ENCODE measurements at regions not wholly inside any gene's neighbourhood (a gene's known extent, or its start where the extent isn't known, plus 50 kb on each side); places are given as distances from the start of the nearest gene placed in this dataset.
A peak's percentile ranks its signal among the peaks of the same experiment; 100 is the strongest.

- DNase-seq, result peak; percentile 48
Measured at GRCh38 chr2:220513573-220514288, 886.3 kb downstream of the SLC4A3 start.

GRCh38 chr2:220521551-220521950 is 894.1 kb downstream of the SLC4A3 start:
- DNase-seq, result peak; percentile 69

- no peak for DNase-seq
Measured at GRCh38 chr2:220528180-220528675, 900.8 kb downstream of the SLC4A3 start.

- DNase-seq, result no peak
Measured at GRCh38 chr2:220531216-220531615, 903.8 kb downstream of the SLC4A3 start.

GRCh38 chr2:220533485-220533884 is 906.1 kb downstream of the SLC4A3 start:
- DNase-seq, result no peak

- DNase-seq, result no peak
Measured at GRCh38 chr2:220539481-220539880, 912.1 kb downstream of the SLC4A3 start.

- no peak for DNase-seq
Measured at GRCh38 chr2:220544049-220544448, 916.6 kb downstream of the SLC4A3 start.

- DNase-seq, result no peak
Measured at GRCh38 chr2:220550995-220551700, 923.7 kb downstream of the SLC4A3 start.

- no peak for DNase-seq
Measured at GRCh38 chr2:220552790-220553535, 925.5 kb downstream of the SLC4A3 start.

GRCh38 chr2:220555961-220556630 is 928.7 kb downstream of the SLC4A3 start:
- no peak for DNase-seq

GRCh38 chr2:220556658-220557057 is 929.2 kb downstream of the SLC4A3 start:
- DNase-seq, result no peak

- DNase-seq, result no peak
Measured at GRCh38 chr2:220560192-220560591, 932.8 kb downstream of the SLC4A3 start.

- DNase-seq, result no peak
Measured at GRCh38 chr2:220562375-220563140, 935.1 kb downstream of the SLC4A3 start.

- no peak for DNase-seq
Measured at GRCh38 chr2:220568296-220568695, 940.9 kb downstream of the SLC4A3 start.

GRCh38 chr2:220569112-220569897 is 941.9 kb downstream of the SLC4A3 start:
- peak; percentile 90 for DNase-seq

- DNase-seq, result no peak
Measured at GRCh38 chr2:220572385-220572784, 945.0 kb downstream of the SLC4A3 start.

GRCh38 chr2:220574038-220574437 is 946.6 kb downstream of the SLC4A3 start:
- no peak for DNase-seq

- no peak for DNase-seq
Measured at GRCh38 chr2:220575963-220576362, 948.5 kb downstream of the SLC4A3 start.

GRCh38 chr2:220579452-220579851 is 952.0 kb downstream of the SLC4A3 start:
- no peak for DNase-seq

GRCh38 chr2:220580113-220580512 is 952.7 kb downstream of the SLC4A3 start:
- no peak for DNase-seq

- no peak for DNase-seq
Measured at GRCh38 chr2:220583725-220584124, 956.3 kb downstream of the SLC4A3 start.

Measured in NCI-H146 (cell line).